Transverse colon (tissue), 4 donors: ENCODE measurements at regions not wholly inside any gene's neighbourhood (a gene's known extent, or its start where the extent isn't known, plus 50 kb on each side); places are given as distances from the start of the nearest gene placed in this dataset.

ENCODE experiments used
- DNase-seq: peaks from one replicate; pipeline ENCODE4 v3.0.0-alpha.2; 2019
- H3K27ac ChIP-seq, 4 donors: fragments of 200-600 bp; sonication (generic); 2 replicates each; pipeline ENCODE4 v1.5.1; 2016 to 2018; ENCODE audit warnings: inconsistent platforms in 4 of 4
- H3K27me3 ChIP-seq: fragments of 200-600 bp; sonication (generic); 2 replicates; pipeline ENCODE4 v1.5.1; 2017; ENCODE audit warnings: inconsistent platforms
- H3K36me3 ChIP-seq, 4 donors: fragments of 200-600 bp; sonication (generic); 2 replicates each; pipeline ENCODE4 v1.5.1; 2017 to 2019; ENCODE audit warnings: inconsistent platforms in 4 of 4
- H3K4me1 ChIP-seq, 4 donors: fragments of 200-600 bp; sonication (generic); 2 replicates each; pipeline ENCODE4 v1.5.1; 2017 to 2020; ENCODE audit warnings: inconsistent platforms in 4 of 4
- H3K4me3 ChIP-seq, 4 donors: fragments of 200-600 bp; sonication (generic); 1 replicate in 1 of 4; 2 replicates in 3 of 4; pipeline versions ENCODE4 v1.5.1 to v1.6.1; 2017 to 2019; ENCODE audit warnings: inconsistent platforms in 4 of 4
- H3K9me3 ChIP-seq, 2 donors: fragments of 200-600 bp; sonication (generic); 2 replicates each; pipeline ENCODE4 v1.5.1; 2017 to 2019; ENCODE audit warnings: inconsistent platforms in 2 of 2
- CTCF ChIP-seq, 5 experiments: fragments of 200-600 bp in 3 of 5; fragments of 450-650 bp in 2 of 5; sonication (generic) in 3 of 5; IDR thresholded peaks; 1 replicate in 2 of 5; 2 replicates in 3 of 5; pipeline ENCODE4 v1.5.1; 2016 to 2017; ENCODE audit warnings: antibody characterized with exemption in 5 of 5, inconsistent platforms in 3 of 5, mild to moderate bottlenecking in 2 of 5, moderate library complexity in 1 of 5
- EP300 ChIP-seq: sonication (generic); formaldehyde crosslinking; IDR thresholded peaks from one replicate; pipeline ENCODE4 v1.6.1; 2017; ENCODE audit warnings: antibody characterized with exemption, low read depth
- POLR2A ChIP-seq: fragments of 450-650 bp; IDR thresholded peaks from one replicate; pipeline ENCODE4 v1.6.1; 2016; ENCODE audit warnings: antibody characterized with exemption, mild to moderate bottlenecking, moderate library complexity
- POLR2AphosphoS5 ChIP-seq, 3 donors: sonication (generic); formaldehyde crosslinking; IDR thresholded peaks; one replicate each; pipeline ENCODE4 v1.6.1; 2016; ENCODE audit warnings: antibody characterized with exemption in 3 of 3
- WGBS, 2 donors: methylation state at CpG; one replicate each; pipeline ENCODE4 v1.1.5; 2018; ENCODE audit warnings: low coverage in 1 of 2; 5-methylcytosine and 5-hydroxymethylcytosine counted together
- in situ Hi-C, 4 donors: fragments of 200-750 bp; cut with MboI; loops; one replicate each; pipeline versions ENCODE4 v1.15.0 to v1.15.1; 2017; ENCODE audit warnings: low sequenced_read_pairs in 3 of 4, low pct_ligation_motif_present in 1 of 4, low pct_unique_long_range_greater_than_20kb in 1 of 4
- intact Hi-C: fragments of 100-400 bp; cut with DNase I; formaldehyde crosslinking; loops from one replicate; pipeline ENCODE4 v1.15.1; 2023; ENCODE audit warnings: low total_unique reads

- DNase-seq: no peak
- Histone ChIP-seq H3K4me1 (no peaks in the 10 kb centered on the region), H3K4me3 (no peak overlapping the region), H3K36me3 (no peaks in the 10 kb centered on the region), H3K9me3 (no peaks in the 10 kb centered on the region), H3K27me3 (no peaks in the 10 kb centered on the region), H3K27ac (no peak overlapping the region)
- TF ChIP-seq CTCF (IDR thresholded peaks at IDR 0.05) (no peak), POLR2A (no peak), EP300 (no peak), POLR2AphosphoS5 (IDR thresholded peaks at IDR 0.05) (no peak)
- WGBS, 2 donors: 91% methylated on average over 4 of the region's 4 CpGs; no CpG with 5 or more reads in 1 of the 2 donors
- in situ Hi-C loops (no loop called here), intact Hi-C loops (no loop called here)
These were observed 206.3 kb downstream of the CWF19L2 start for GRCh38 chr11:107251298-107251697.

GRCh38 chr11:107250017-107250416, 207.6 kb downstream of the CWF19L2 start:
- intact Hi-C loops (no loop called here), in situ Hi-C loops (no loop called here)
- Histone ChIP-seq H3K27ac (no peak overlapping the region), H3K36me3 (no peaks in the 10 kb centered on the region), H3K9me3 (no peaks in the 10 kb centered on the region), H3K4me1 (no peaks in the 10 kb centered on the region), H3K4me3 (no peak overlapping the region), H3K27me3 (no peaks in the 10 kb centered on the region)
- no peak for DNase-seq
- TF ChIP-seq EP300 (no peak), POLR2AphosphoS5 (IDR thresholded peaks at IDR 0.05) (no peak)
- WGBS, 2 donors: 73 to 91% methylated on average over 1 to 3 of the region's 3 CpGs

- no peaks in the 10 kb centered on the region for H3K36me3 ChIP-seq
- TF ChIP-seq CTCF (IDR thresholded peaks at IDR 0.05) (no peak), EP300 (no peak), POLR2A (no peak), POLR2AphosphoS5 (IDR thresholded peaks at IDR 0.05) (no peak)
- no peaks in the 10 kb centered on the region for H3K27me3 ChIP-seq
- 67 to 70% methylated on average over 5 of the region's 5 CpGs for WGBS, 2 donors
- H3K9me3 ChIP-seq: no peaks in the 10 kb centered on the region
- no peak overlapping the region for H3K4me3 ChIP-seq
- intact Hi-C loops (no loop called here), in situ Hi-C loops (no loop called here)
- H3K4me1 ChIP-seq: no peaks in the 10 kb centered on the region
- no peak overlapping the region for H3K27ac ChIP-seq
- no peak for DNase-seq
These were observed 208.6 kb downstream of the CWF19L2 start for GRCh38 chr11:107249054-107249453.

- 67 to 100% methylated on average over 1 to 4 of the region's 4 CpGs for WGBS, 2 donors
- Histone ChIP-seq H3K4me1 (no peaks in the 10 kb centered on the region), H3K36me3 (no peaks in the 10 kb centered on the region), H3K27me3 (no peaks in the 10 kb centered on the region), H3K27ac (no peak overlapping the region), H3K4me3 (no peak overlapping the region), H3K9me3 (no peaks in the 10 kb centered on the region)
- intact Hi-C loops (no loop called here), in situ Hi-C loops (no loop called here)
- TF ChIP-seq POLR2A (no peak), CTCF (IDR thresholded peaks at IDR 0.05) (no peak), EP300 (no peak), POLR2AphosphoS5 (IDR thresholded peaks at IDR 0.05) (no peak)
- DNase-seq: no peak
These were observed 210.3 kb downstream of the CWF19L2 start for GRCh38 chr11:107247167-107247861.

- Histone ChIP-seq H3K36me3 (no peaks in the 10 kb centered on the region), H3K4me3 (no peak overlapping the region), H3K9me3 (no peaks in the 10 kb centered on the region), H3K27ac (no peak overlapping the region), H3K4me1 (no peaks in the 10 kb centered on the region), H3K27me3 (no peaks in the 10 kb centered on the region)
- in situ Hi-C loops (no loop called here), intact Hi-C loops (no loop called here)
- WGBS, 2 donors: 82 to 92% methylated on average over 1 of the region's 1 CpG
- DNase-seq: no peak
- TF ChIP-seq EP300 (no peak), POLR2AphosphoS5 (IDR thresholded peaks at IDR 0.05) (no peak), POLR2A (no peak), CTCF (IDR thresholded peaks at IDR 0.05) (no peak)
These were observed 213.7 kb downstream of the CWF19L2 start for GRCh38 chr11:107243929-107244328.
